ENCODE measurements at regions not wholly inside any gene's neighbourhood (a gene's known extent, or its start where the extent isn't known, plus 50 kb on each side); places are given as distances from the start of the nearest gene placed in this dataset.

DNA sequence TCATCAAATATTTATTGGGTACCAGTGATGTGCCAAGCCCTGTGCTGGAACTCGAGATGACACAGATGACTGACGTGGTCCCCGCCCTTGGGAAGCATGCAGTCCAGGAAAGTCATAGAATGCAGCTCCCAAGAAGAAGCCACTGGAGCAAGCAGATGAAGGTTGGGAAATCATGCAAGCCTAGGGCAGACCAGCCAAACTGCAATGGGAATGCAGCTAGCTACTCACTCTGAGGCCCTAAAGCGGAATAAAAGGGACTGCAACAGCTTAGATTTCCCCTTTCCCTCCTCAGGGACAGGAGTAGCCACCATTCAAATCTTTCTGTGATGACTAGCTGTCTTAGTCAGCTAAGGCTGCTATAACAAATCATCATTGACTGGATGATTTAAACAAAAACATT lies 152.2 kb downstream of the MAFB start:
- DNase-seq: no peak

DNA sequence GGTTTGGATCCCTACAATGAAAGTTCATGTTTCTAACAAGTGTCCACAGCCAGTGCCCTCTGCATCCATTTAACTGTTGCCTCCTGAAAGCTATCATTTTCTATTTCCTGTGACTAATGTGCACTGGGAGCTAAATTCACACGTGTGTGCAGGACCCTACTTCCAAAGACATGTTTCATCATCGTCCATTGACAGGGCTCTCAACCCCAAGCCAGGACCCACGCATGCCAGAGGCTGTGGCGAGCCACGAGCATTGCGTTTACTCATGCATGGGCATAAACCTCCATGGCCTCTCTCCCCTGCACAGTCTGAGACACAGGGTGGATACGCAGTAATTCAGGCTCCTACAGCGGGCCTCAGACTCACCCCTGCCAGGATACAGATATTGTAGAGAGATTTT lies 153.2 kb downstream of the MAFB start:
- no peak for DNase-seq

DNA sequence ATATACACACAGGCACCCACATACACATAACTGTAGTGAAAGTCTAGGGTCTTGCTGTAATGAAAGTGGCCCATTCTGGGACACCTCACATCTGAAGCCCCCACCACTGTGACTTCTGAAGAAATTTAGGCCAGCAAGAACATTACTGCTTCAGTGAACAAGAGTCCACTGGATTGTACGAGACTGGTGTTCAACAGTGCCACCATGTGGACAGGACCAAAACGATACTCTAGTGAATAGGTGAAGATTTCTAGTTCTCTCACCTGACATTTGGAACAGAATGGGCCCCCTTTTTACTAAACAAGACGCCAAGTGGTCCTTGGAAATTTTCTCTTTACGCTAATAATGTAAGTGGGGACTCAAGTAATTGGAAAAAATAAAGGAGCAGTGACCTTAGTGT lies 156.9 kb downstream of the MAFB start:
- DNase-seq: no peak

DNA sequence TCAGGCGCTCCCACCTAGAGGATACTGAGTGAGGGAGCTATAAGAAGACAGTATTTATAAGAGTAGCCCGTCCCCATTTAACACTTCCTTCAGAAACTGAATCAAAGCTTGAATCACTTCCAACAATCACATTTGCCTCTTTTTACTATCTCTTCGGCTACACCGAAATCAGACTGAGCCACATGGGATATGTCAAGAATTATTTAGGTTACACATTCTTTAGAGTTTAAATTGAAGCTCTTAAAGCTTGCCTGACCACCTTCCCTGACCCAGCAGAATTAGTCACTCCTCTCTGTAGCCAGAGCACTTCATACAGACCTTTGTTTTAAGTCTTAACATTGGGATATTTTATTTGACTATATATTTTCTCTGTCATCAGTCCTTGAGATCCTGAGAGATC lies 163.7 kb downstream of the MAFB start:
- DNase-seq: no peak

DNA sequence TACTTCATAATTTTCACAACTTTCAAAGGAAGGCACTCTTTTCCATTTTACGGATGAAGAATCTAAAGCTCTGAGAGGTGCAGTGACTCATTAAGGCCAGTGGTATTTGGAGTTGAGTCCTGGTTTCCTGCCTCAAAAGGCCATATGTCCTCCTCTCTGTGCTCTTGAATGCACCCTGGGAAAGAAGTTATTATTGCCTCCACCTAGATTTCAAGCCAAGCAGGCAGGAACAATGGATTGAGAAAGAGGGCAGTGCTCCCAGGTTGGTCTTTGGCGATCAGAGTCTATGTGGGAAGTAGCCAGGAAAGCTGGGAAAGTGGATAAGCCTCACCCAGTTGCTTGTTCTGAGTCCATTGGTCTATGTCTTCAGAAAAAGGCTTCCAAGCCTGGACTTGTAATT lies 165.0 kb downstream of the MAFB start:
- DNase-seq: no peak

DNA sequence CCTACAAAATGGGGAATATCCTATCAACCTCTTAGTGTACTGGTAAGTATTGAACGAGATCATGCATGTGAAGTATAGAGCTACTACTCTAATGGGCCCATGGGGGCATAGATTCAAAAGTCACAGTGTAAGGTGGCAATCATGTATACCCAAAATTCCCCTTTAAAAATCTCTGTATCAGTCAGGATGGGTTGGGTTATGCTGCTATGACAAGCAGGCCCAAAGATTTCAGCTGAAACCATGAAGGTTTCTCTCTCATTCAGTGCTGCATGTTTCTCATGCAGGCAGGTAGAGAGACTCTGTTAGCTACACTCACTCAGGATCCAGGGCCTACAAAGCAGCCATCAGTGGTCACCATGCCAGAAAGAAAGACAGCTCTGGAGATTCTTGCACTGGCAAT lies 166.6 kb downstream of the MAFB start:
- DNase-seq: no peak

DNA sequence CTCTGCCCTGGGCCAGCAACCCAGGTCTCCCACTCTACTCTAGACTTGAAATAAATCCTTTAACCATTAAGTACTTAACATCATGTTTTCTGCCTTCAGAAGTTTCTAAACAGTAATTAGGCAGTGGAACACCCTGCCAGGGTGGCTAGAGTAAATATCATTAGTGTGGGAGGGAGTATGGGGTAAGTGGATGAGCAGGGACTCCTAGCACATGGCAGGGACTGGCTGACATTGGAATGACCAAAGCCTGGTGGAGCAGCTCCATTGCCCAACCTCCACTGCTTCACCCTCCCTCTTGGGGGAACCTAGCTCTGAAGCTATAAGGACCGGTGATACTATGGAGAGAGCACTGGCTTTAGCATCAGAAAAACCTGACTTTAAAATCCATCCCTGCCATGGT lies 167.1 kb downstream of the MAFB start:
- DNase-seq: no peak

DNA sequence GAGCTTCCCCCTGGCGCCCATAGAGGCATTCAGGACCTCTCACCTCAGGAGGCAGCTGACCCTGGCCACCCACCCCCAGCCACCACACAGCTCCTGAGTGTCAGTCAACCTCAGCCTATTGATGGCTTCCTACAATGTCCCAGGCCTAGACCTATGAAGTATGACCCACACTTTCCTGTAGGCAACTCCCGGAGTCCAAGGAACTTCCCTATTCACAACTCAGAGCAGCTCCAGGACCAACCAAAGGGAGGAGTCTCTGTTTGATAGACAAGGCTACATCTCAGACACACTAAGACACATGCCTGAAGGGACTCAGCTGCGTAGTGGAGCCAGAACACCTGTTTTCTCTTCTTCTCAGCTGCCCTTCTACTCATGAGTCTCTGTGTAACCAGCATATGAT lies 169.1 kb downstream of the MAFB start:
- no peak for DNase-seq

DNA sequence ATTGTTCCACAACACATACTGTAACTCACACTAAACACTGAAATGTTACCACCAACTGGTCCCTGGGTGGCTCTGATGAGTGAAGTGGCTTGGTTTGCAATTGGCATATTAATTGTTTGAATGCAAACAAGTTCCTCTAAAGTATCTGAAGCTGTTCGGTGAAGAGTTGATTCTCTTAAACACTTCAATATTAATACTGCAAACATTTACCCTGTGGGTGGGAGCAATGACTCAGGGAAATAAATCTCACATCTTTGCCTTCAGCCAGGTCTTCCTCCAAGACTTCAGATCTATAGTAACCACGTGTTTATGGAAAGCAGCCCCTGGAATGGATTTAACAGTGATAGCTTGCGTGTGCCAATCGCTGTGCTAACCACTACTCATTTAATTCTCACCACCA lies 176.0 kb downstream of the MAFB start:
- no peak for DNase-seq

DNA sequence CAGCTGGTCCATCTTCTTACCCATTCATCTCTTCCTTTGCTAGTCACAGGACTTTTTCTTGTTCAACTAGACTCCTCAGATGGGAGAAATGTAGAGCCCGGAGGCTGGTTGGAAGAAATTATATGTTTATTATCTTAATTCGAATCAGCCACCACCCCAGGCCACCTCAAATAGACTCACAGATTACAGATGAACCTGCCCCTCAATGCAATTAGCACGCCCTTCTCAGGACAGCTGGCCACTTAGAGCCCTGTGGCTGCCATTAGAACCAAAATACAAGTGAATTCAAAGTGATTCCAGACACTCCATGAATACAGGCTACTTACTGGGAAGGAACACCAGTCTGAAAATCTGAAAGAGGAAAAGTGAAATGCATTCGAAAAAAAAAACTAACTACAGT lies 176.4 kb downstream of the MAFB start:
- DNase-seq: no peak

DNA sequence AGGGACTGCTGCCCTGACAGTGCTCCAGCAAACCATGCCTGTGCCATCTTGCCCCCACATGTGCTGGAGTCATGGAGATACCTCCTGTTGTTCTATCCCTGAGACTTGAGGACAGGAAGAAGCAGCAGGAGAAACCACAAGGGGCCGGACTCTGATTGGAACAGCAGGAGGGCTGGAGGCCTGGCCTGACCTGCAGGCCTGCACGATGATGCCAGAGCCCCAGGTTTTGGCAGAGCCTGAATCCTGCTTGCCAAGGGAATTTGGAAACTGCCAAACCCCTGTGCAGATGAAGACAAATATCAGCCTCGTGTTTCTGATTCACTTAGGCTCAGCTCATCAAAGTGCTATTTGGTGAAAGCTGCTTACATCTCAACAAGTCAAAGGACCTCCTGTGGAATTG lies 177.6 kb downstream of the MAFB start:
- DNase-seq: no peak

DNA sequence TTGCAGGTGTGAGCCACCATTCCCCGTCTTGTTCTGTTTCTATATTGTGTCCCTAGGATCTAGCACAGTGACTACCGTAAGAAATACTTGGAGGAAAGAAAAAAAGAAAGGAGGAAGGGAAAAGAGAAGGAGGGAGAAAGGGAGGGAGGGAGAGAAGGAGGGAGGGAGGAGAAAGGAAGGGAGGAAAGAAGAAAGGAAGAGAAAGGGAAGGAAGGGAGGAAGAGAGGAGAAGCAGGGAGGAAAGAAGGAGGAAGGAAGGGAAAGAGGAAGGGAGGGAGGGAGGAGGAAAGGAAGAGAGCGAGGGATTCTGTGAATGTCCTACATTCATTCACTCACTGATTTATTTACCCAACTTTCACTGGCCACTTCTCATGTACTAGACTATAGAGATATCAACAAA lies 178.4 kb downstream of the MAFB start:
- no peak for DNase-seq

DNA sequence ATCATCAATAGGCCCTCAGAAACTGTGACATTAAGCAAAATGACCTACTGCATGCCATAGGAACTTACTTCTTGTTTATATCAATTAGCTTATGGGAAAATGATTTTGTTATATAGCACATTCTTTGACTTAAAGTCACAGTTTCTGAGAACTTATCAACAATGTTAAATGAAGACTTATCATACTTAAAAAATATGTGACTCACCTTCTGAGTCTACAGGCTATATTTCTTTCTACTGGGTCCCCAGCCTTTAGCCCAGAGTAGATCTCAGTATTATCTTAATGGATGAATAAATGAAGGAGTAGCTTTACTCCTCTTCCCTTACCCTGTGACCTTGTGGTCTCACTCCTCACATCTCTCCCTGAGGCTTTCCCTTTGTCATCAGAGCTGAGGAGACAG lies 180.2 kb downstream of the MAFB start:
- DNase-seq: no peak

DNA sequence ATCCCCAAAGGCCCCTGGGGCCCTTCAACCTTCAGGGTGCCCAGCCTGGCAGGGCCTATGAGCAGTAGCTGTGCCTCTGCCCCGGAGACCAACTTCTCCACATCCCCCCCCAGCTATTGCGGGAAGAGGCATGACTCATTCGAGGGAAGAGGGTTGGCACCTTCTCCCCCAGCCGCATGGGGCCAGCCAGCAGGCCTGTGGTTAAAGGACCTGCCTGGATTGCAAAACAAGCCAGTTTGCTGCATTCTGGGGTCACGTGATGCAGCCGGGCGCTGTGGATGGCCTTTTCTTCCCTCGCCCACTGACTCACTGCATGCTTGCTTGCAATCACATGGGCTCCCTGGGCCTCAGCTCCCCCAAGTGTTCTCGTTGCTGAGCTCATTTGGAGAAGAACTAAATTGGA lies 182.5 kb downstream of the MAFB start:
- DNase-seq: no peak

DNA sequence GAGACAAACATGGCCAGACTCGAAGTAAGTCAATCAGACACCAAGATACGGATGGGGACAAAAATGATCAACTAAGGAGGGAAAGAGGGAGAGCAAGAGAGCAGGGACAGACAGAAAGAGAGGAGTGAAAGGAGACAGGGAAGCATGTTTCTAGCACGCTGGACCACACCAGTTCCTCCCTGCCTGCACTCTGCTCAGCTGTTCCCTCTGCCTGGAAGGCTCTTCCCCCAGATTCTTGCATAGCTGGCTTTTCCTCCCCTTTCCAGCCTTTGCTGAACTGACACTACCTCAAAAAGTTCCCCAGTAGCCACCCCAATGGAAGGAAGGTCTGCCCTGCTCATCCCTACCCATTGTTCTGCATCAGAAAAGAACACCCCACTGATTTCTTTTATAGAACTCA lies 185.9 kb downstream of the MAFB start:
- no peak for DNase-seq

DNA sequence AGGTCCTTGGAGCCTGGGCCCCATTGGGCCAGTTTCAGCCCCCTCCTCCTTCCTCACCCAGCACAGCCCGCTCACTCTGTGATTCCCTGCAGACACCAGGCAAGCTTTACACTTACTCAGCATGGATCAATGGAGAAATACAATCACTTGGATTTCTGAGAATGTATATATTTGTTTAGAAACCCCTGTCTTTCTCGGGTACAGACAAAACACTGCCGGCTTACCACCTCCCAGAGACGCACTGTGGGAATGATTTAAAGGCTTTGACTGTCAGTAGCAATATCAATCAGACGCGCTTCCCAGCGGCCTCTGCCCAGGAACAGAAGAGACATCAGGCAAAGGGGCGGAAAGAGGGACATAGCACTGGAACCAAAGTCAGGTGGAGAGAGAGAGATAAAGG lies 186.5 kb downstream of the MAFB start:
- no peak for DNase-seq

DNA sequence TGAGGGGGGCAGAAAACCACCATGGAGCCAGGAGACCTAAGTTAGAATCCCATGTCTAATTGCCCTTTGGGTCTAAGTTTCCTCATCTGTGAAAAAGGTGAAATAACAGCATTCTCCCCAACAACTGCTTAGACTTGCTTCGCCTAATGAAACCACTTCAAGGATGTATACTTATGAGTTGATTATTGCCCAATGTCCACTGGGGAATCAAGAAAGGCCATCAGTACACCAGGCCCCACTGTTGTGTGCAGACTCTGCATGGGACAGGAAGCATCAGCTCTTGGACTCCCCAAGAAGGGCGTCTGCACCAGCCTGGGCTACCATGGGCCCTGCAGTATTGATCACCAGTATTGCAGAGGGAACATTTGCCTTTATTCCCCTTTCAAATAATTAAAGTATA lies 189.6 kb downstream of the MAFB start:
- no peak for DNase-seq

DNA sequence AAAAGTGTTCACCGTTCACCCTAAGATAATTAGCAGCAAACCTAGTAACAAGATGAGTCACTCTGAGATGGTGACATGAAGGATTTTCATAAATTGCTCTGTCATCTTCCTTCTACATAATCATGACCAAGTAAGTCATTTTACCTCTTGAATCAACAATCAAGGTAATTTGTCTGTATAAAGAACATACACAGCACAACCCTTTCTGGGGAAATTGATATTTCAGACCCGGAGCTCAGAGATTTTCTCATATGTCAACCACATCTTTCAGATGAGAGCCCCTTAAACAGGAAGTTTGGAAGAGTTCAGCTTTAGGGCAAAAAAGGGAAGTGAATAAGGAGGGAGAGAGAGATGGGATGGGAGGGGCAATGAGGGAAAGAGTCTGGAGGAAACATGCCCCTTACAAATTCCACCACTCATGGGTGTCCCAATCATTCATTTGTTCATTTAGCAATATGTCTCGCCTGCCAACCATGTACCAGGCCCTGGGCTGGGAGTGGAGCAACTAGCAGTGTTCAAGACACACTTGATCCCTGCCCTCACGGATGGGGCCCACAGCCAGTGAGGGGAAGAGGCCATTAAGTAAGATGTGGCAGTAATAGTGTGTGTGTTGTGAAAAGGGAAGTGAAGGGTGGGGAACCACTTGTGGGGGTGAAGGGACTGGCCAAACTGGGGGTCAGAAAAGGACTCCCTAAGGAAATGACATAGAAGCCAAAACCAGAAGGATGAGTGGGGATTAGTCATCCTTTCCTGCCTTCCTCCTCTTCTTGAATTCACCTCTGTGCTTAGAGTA lies 190.9 kb downstream of the MAFB start:
- DNase-seq: no peak

DNA sequence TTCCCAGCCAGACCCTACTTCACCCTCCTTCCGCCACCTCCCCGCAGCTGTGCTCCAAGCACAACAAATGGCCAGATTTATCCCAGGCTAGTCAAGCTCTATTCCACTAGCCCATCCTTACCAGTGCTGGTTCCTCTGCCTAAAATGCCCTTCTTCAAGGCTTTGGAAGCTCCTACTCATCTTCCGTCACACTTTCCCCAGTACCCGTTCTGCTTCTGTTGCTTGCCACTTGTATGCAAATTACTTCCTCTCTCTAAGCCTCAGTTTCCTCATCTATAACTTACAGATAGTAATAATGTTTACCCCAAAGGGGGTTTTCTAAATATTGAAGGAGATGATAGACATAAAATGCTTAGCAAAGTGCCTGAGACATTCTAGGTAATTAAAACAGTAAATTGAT lies 193.1 kb downstream of the MAFB start:
- DNase-seq: no peak

DNA sequence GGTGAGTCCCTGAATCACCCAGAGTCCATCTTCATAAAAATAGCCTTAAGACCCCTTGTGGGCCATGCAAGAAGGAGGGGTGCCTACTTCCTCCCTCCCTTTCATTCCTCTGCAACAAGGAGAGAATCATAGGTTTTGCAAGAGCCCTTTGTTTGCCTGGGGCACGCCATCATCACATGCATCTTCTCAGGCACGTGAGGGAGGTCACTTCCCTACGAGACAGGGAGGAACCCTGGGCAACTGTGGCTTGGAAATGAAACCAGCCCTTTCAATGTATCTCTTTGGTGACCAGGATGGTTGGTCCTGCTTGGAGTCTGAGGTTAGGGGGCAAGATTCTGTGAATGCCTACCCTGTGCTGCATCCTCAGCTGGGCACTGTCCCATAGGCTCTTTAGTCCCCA lies 194.8 kb downstream of the MAFB start:
- DNase-seq: no peak

DNA sequence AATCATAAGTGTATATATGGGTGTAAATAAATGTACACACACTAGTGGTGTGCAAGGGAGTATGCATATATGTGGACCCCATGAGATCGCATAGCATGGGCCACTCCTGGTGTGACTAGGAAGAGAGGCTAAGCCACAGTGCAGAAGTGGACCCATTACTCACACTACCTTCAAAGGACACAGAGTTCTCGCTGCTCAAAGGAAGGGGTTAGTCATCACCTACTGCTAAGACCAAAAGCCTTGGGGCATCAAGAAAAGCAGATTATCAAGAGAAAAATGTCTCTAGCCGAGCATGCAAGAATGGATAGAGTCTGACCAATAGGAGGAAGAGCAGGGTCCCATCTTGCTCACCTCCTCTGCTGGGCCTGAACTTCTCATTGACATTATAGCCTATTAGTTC lies 195.5 kb downstream of the MAFB start:
- DNase-seq: no peak

DNA sequence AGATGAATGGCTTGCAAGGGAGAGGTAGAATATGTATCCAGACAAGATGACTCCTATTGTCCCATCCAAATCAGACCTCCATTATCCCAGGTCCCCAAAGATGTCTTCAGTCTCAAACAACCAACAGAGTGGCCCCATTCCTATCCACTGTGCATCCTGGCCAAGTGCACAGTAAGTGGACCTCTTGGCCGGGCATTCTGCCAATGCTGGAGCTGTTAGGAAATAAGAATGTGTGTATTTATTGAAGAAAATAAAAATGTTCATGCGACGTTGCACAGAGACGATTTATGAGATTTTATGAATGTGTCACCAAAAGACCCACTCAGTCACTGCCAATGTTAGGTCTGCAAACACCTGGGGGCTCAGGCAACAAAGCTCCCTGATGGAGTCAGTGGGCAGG lies 196.0 kb downstream of the MAFB start:
- DNase-seq: no peak

DNA sequence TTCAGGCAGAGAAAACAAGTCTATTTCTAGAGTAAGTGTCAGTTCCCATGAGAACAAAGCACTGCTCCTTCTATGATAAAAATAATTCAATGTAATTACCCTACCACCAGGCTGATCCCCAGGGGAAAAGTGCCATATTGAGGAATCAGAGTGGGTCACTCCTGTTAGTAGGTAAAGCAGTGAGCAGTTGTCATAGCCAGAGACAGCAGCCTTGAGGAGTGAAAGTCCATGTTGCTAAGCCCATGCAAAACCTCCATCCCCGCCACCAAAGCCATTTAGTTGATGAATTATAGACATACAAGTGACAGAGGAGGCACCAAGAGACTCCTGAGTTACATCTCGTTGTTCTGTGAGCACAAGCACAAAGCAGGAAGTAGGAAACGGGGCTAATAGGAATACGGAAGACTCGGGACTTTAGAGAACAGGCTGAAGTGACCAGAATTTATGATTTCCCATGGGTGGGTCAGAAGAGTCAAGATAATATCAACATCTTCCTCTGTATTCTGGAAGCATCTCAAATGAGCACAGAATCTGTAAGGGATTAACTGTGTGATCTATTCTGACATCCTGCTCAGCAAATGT lies 197.9 kb downstream of the MAFB start:
- DNase-seq: no peak

DNA sequence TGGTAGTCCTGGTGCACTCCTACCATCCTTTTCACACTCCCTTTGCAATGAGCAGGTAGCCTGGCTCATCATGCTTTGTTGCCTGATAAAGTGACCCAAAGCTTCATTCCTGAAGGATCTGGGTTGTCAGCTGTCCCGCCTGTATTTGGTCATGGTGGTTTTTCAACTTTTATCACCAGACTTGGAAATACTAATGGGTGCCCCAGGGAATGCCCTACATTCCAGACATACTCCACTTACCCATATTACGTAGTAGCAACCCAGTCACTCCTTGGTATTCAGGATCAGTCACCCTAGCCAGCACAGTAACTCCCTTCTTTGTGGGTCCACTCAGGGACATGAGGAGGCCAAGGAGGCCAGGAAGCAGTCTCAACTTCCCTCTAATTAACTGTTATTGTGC lies 199.2 kb downstream of the MAFB start:
- no peak for DNase-seq

DNA sequence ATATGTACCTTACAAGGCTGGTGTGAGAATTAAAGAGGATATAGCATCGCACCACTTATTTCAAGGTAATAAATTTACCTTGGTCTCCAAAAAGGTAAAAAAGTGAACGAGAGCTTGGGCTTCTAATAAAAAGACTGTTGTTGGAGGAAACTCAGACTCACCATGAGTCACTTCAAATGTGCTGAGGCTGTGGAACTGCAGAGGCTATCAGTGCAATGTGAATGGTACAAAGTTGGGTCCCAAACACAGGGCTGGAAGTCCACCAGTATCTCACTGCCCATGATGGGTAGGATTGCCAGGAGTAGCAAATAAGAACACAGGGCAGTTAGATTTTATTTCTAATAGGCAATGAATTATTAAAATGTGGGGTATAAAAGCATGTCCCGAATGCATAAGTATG lies 200.6 kb downstream of the MAFB start:
- no peak for DNase-seq

Data from 8988T (cell line).